ENCODE measurements at regions not wholly inside any gene's neighbourhood (a gene's known extent, or its start where the extent isn't known, plus 50 kb on each side); places are given as distances from the start of the nearest gene placed in this dataset.

DNA sequence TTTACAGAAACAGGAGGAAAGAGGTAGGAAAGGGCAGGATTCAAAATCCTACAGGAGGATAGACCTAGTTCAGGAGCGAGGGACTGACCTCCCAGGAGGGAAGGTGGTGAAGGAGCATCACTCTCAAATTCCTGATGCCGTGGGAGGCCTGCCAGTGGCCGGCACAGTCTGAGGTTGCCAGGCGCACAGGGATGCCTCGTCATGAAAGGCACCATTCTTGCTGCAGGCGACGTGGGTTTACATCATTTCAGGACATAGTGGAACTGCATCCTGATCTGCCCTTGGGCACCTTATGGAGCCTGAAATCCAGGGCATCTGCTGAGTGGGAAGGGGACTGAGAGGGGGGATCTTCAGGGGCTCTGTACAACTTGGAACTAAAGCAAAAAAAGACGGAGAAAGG lies 163.2 kb upstream of the S1PR3 start:
- TF ChIP-seq CTCF (IDR thresholded peaks at IDR 0.05; ENCODE audit: low read depth, low read length) (no peak), EZH2phosphoT487 (IDR thresholded peaks at IDR 0.05; ENCODE audit: low read depth) (no peak)
